WTC11 (cell line): ENCODE measurements at regions not wholly inside any gene's neighbourhood (a gene's known extent, or its start where the extent isn't known, plus 50 kb on each side); places are given as distances from the start of the nearest gene placed in this dataset.

Experiments used
- ATAC-seq: fragments of 200-7000 bp; cut with Tn5 transposase; 2 replicates; pipeline ENCODE4 v1.10.0; 2021; ENCODE audit warnings: mild to moderate bottlenecking, moderate library complexity
- CTCF ChIA-PET: fragments of 300-600 bp; sonication (Branson Sonifier 250); formaldehyde crosslinking; loops from one replicate; lab custom pipeline; 2021; ENCODE audit warnings: antibody characterized with exemption; lab: Charles Lee
- POLR2A ChIA-PET: fragments of 350-600 bp; sonication (Branson Sonifier 250); formaldehyde crosslinking; loops from one replicate; lab custom pipeline; 2021; ENCODE audit warnings: antibody characterized with exemption; lab: Charles Lee
- DNase-seq: peaks from one replicate; pipeline ENCODE4 v3.0.0; 2021; ENCODE audit warnings: low spot score
- H3K27ac Mint-ChIP-seq: 2 replicates; pipeline ENCODE4 v1.8.0; 2021; ENCODE audit warnings: mixed read lengths
- H3K27me3 Mint-ChIP-seq: 2 replicates; pipeline ENCODE4 v1.8.0; 2021; ENCODE audit warnings: low read depth, mild to moderate bottlenecking, moderate library complexity, mixed read lengths
- H3K36me3 Mint-ChIP-seq: 2 replicates; pipeline ENCODE4 v1.8.0; 2021; ENCODE audit warnings: mixed read lengths
- H3K4me1 Mint-ChIP-seq: 2 replicates; pipeline ENCODE4 v1.8.0; 2022; ENCODE audit warnings: mixed read lengths
- H3K4me3 Mint-ChIP-seq: 2 replicates; pipeline ENCODE4 v1.8.0; 2021; ENCODE audit warnings: mild to moderate bottlenecking, moderate library complexity, mixed read lengths
- H3K9me3 Mint-ChIP-seq: 2 replicates; pipeline ENCODE4 v1.8.0; 2021; ENCODE audit warnings: mixed read lengths
- ATF1 ChIP-seq: sonication (generic); formaldehyde crosslinking; IDR thresholded peaks from 2 replicates; pipeline ENCODE4 v1.8.1; 2023; ENCODE audit warnings: mild to moderate bottlenecking, moderate library complexity, missing genetic modification reagents
- CBFB ChIP-seq: sonication (generic); formaldehyde crosslinking; IDR thresholded peaks from 2 replicates; pipeline ENCODE4 v1.8.1; 2022; ENCODE audit warnings: mild to moderate bottlenecking, low read depth, missing genetic modification reagents
- KAT7 ChIP-seq: sonication (generic); formaldehyde crosslinking; IDR thresholded peaks from 2 replicates; pipeline ENCODE4 v1.8.1; 2023; ENCODE audit warnings: missing genetic modification reagents, mild to moderate bottlenecking, borderline replicate concordance
- NR1H2 ChIP-seq: sonication (generic); formaldehyde crosslinking; IDR thresholded peaks from 2 replicates; pipeline ENCODE4 v1.9.0; 2021; ENCODE audit warnings: mild to moderate bottlenecking, moderate library complexity, missing genetic modification reagents
- NR2C2 ChIP-seq: sonication (generic); formaldehyde crosslinking; IDR thresholded peaks from 2 replicates; pipeline ENCODE4 v1.8.0; 2022; ENCODE audit warnings: mild to moderate bottlenecking, missing genetic modification reagents
- NR3C1 ChIP-seq: sonication (generic); formaldehyde crosslinking; conservative IDR thresholded peaks from 2 replicates; pipeline ENCODE4 v1.8.1; 2023; ENCODE audit warnings: low read depth, mild to moderate bottlenecking, missing genetic modification reagents
- SMAD3 ChIP-seq: sonication (generic); formaldehyde crosslinking; IDR thresholded peaks from 2 replicates; pipeline ENCODE4 v1.8.0; 2022; ENCODE audit warnings: missing genetic modification reagents, mild to moderate bottlenecking, borderline replicate concordance
- TEAD4 ChIP-seq: sonication (generic); formaldehyde crosslinking; IDR thresholded peaks from 2 replicates; pipeline ENCODE4 v1.8.0; 2022; ENCODE audit warnings: mild to moderate bottlenecking, missing genetic modification reagents
- ZNF263 ChIP-seq: sonication (generic); formaldehyde crosslinking; IDR thresholded peaks from 2 replicates; pipeline ENCODE4 v1.8.1; 2022; ENCODE audit warnings: low read depth, mild to moderate bottlenecking, moderate library complexity, missing genetic modification reagents
- TF ChIP-seq, protein P1 (sequence below): sonication (generic); formaldehyde crosslinking; IDR thresholded peaks from 2 replicates; pipeline ENCODE4 v1.8.0; 2023; ENCODE audit warnings: mild to moderate bottlenecking, missing genetic modification reagents
- TF ChIP-seq, protein P2 (sequence below): sonication (generic); formaldehyde crosslinking; IDR thresholded peaks from 2 replicates; pipeline ENCODE4 v1.8.1; 2023; ENCODE audit warnings: mild to moderate bottlenecking, missing genetic modification reagents, borderline replicate concordance
- TF ChIP-seq, protein P3 (sequence below): sonication (generic); formaldehyde crosslinking; IDR thresholded peaks from 2 replicates; pipeline ENCODE4 v1.8.0; 2022; ENCODE audit warnings: missing genetic modification reagents
- TF ChIP-seq, protein P4 (sequence below): sonication (generic); formaldehyde crosslinking; IDR thresholded peaks from 2 replicates; pipeline ENCODE4 v1.8.1; 2022; ENCODE audit warnings: low read depth, mild to moderate bottlenecking, moderate library complexity, missing genetic modification reagents, borderline replicate concordance
- TF ChIP-seq, protein P5 (sequence below): sonication (generic); formaldehyde crosslinking; IDR thresholded peaks from 2 replicates; pipeline ENCODE4 v1.8.1; 2022; ENCODE audit warnings: missing genetic modification reagents, borderline replicate concordance
- TF ChIP-seq, protein P6 (sequence below): fragments of 250-450 bp; sonication (Bioruptor Pico); IDR thresholded peaks from 2 replicates; pipeline ENCODE4 v2.1.2; 2022; ENCODE audit warnings: mild to moderate bottlenecking, moderate library complexity
- TF ChIP-seq, protein P7 (sequence below): sonication (generic); formaldehyde crosslinking; IDR thresholded peaks from 2 replicates; pipeline ENCODE4 v1.8.0; 2022; ENCODE audit warnings: mild to moderate bottlenecking, missing genetic modification reagents

DNA sequence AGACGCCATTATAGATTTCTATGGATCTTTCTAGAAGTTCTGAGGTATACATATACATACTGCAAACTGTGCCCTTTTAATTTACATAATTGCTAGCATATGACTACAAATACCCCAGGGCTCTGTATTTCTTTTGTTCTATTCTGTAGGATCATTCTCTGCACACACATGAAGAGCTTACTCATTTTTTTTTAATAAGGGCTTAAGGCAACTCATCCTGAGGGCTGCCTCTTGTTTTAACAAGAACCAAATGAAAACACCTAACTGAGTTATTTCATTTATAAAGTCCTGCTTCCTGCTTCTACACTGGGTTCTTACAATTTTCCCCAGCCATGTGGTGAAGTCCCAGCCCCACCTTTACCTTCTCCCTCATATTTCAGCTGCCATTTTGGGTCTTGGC, 390.5 kb downstream of the IRS1 start:
- no peak overlapping the region for H3K27ac Mint-ChIP-seq
- H3K27me3 Mint-ChIP-seq = no peaks in the 10 kb centered on the region
- DNase-seq = no peak
- ChIA-PET POLR2A (no interaction called here), CTCF (no interaction called here)
- no peaks in the 10 kb centered on the region for H3K36me3 Mint-ChIP-seq
- TF ChIP-seq ATF1 (CRISPR knock-in tag) (no peak), ZNF263 (no peak), NR3C1 (no peak), SMAD3 (CRISPR knock-in tag) (no peak), NR1H2 (CRISPR knock-in tag) (no peak), TEAD4 (no peak), CBFB (no peak), NR2C2 (CRISPR knock-in tag) (no peak), KAT7 (CRISPR knock-in tag) (no peak)
- TF ChIP-seq, protein P1, sequence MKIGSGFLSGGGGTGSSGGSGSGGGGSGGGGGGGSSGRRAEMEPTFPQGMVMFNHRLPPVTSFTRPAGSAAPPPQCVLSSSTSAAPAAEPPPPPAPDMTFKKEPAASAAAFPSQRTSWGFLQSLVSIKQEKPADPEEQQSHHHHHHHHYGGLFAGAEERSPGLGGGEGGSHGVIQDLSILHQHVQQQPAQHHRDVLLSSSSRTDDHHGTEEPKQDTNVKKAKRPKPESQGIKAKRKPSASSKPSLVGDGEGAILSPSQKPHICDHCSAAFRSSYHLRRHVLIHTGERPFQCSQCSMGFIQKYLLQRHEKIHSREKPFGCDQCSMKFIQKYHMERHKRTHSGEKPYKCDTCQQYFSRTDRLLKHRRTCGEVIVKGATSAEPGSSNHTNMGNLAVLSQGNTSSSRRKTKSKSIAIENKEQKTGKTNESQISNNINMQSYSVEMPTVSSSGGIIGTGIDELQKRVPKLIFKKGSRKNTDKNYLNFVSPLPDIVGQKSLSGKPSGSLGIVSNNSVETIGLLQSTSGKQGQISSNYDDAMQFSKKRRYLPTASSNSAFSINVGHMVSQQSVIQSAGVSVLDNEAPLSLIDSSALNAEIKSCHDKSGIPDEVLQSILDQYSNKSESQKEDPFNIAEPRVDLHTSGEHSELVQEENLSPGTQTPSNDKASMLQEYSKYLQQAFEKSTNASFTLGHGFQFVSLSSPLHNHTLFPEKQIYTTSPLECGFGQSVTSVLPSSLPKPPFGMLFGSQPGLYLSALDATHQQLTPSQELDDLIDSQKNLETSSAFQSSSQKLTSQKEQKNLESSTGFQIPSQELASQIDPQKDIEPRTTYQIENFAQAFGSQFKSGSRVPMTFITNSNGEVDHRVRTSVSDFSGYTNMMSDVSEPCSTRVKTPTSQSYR (CRISPR knock-in tag) = no peak
- TF ChIP-seq, protein P2, sequence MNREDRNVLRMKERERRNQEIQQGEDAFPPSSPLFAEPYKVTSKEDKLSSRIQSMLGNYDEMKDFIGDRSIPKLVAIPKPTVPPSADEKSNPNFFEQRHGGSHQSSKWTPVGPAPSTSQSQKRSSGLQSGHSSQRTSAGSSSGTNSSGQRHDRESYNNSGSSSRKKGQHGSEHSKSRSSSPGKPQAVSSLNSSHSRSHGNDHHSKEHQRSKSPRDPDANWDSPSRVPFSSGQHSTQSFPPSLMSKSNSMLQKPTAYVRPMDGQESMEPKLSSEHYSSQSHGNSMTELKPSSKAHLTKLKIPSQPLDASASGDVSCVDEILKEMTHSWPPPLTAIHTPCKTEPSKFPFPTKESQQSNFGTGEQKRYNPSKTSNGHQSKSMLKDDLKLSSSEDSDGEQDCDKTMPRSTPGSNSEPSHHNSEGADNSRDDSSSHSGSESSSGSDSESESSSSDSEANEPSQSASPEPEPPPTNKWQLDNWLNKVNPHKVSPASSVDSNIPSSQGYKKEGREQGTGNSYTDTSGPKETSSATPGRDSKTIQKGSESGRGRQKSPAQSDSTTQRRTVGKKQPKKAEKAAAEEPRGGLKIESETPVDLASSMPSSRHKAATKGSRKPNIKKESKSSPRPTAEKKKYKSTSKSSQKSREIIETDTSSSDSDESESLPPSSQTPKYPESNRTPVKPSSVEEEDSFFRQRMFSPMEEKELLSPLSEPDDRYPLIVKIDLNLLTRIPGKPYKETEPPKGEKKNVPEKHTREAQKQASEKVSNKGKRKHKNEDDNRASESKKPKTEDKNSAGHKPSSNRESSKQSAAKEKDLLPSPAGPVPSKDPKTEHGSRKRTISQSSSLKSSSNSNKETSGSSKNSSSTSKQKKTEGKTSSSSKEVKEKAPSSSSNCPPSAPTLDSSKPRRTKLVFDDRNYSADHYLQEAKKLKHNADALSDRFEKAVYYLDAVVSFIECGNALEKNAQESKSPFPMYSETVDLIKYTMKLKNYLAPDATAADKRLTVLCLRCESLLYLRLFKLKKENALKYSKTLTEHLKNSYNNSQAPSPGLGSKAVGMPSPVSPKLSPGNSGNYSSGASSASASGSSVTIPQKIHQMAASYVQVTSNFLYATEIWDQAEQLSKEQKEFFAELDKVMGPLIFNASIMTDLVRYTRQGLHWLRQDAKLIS = no peak
- TF ChIP-seq, protein P3, sequence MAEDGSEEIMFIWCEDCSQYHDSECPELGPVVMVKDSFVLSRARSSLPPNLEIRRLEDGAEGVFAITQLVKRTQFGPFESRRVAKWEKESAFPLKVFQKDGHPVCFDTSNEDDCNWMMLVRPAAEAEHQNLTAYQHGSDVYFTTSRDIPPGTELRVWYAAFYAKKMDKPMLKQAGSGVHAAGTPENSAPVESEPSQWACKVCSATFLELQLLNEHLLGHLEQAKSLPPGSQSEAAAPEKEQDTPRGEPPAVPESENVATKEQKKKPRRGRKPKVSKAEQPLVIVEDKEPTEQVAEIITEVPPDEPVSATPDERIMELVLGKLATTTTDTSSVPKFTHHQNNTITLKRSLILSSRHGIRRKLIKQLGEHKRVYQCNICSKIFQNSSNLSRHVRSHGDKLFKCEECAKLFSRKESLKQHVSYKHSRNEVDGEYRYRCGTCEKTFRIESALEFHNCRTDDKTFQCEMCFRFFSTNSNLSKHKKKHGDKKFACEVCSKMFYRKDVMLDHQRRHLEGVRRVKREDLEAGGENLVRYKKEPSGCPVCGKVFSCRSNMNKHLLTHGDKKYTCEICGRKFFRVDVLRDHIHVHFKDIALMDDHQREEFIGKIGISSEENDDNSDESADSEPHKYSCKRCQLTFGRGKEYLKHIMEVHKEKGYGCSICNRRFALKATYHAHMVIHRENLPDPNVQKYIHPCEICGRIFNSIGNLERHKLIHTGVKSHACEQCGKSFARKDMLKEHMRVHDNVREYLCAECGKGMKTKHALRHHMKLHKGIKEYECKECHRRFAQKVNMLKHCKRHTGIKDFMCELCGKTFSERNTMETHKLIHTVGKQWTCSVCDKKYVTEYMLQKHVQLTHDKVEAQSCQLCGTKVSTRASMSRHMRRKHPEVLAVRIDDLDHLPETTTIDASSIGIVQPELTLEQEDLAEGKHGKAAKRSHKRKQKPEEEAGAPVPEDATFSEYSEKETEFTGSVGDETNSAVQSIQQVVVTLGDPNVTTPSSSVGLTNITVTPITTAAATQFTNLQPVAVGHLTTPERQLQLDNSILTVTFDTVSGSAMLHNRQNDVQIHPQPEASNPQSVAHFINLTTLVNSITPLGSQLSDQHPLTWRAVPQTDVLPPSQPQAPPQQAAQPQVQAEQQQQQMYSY (CRISPR knock-in tag) = no peak
- TF ChIP-seq, protein P4, sequence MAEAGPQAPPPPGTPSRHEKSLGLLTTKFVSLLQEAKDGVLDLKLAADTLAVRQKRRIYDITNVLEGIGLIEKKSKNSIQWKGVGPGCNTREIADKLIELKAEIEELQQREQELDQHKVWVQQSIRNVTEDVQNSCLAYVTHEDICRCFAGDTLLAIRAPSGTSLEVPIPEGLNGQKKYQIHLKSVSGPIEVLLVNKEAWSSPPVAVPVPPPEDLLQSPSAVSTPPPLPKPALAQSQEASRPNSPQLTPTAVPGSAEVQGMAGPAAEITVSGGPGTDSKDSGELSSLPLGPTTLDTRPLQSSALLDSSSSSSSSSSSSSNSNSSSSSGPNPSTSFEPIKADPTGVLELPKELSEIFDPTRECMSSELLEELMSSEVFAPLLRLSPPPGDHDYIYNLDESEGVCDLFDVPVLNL (CRISPR knock-in tag) = no peak
- TF ChIP-seq, protein P5, sequence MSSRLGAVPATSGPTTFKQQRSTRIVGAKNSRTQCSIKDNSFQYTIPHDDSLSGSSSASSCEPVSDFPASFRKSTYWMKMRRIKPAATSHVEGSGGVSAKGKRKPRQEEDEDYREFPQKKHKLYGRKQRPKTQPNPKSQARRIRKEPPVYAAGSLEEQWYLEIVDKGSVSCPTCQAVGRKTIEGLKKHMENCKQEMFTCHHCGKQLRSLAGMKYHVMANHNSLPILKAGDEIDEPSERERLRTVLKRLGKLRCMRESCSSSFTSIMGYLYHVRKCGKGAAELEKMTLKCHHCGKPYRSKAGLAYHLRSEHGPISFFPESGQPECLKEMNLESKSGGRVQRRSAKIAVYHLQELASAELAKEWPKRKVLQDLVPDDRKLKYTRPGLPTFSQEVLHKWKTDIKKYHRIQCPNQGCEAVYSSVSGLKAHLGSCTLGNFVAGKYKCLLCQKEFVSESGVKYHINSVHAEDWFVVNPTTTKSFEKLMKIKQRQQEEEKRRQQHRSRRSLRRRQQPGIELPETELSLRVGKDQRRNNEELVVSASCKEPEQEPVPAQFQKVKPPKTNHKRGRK (CRISPR knock-in tag) = no peak
- TF ChIP-seq, protein P6, sequence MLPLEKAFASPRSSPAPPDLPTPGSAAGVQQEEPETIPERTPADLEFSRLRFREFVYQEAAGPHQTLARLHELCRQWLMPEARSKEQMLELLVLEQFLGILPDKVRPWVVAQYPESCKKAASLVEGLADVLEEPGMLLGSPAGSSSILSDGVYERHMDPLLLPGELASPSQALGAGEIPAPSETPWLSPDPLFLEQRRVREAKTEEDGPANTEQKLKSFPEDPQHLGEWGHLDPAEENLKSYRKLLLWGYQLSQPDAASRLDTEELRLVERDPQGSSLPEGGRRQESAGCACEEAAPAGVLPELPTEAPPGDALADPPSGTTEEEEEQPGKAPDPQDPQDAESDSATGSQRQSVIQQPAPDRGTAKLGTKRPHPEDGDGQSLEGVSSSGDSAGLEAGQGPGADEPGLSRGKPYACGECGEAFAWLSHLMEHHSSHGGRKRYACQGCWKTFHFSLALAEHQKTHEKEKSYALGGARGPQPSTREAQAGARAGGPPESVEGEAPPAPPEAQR (CRISPR knock-in tag) = no peak
- TF ChIP-seq, protein P7, sequence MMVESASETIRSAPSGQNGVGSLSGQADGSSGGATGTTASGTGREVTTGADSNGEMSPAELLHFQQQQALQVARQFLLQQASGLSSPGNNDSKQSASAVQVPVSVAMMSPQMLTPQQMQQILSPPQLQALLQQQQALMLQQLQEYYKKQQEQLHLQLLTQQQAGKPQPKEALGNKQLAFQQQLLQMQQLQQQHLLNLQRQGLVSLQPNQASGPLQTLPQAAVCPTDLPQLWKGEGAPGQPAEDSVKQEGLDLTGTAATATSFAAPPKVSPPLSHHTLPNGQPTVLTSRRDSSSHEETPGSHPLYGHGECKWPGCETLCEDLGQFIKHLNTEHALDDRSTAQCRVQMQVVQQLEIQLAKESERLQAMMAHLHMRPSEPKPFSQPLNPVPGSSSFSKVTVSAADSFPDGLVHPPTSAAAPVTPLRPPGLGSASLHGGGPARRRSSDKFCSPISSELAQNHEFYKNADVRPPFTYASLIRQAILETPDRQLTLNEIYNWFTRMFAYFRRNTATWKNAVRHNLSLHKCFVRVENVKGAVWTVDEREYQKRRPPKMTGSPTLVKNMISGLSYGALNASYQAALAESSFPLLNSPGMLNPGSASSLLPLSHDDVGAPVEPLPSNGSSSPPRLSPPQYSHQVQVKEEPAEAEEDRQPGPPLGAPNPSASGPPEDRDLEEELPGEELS = no peak
- no peak for ATAC-seq
- H3K9me3 Mint-ChIP-seq = peaks cover 13% of the 10 kb centered on the region
- no peak overlapping the region for H3K4me3 Mint-ChIP-seq
- peaks cover 23% of the 10 kb centered on the region for H3K4me1 Mint-ChIP-seq
